ENCODE measurements at regions not wholly inside any gene's neighbourhood (a gene's known extent, or its start where the extent isn't known, plus 50 kb on each side); places are given as distances from the start of the nearest gene placed in this dataset.

- H3K4me3 ChIP-seq (ENCODE audit: control insufficient read depth, low read depth, low read length), result no peak overlapping the region
- no peak for TF ChIP-seq CTCF (conservative IDR thresholded peaks at IDR 0.05; ENCODE audit: control insufficient read depth, insufficient read depth, low read depth, low read length)
- no peak for DNase-seq (ENCODE audit: low read depth)
Measured at GRCh38 chr20:4086771-4087687, 61.6 kb upstream of the SMOX start.

GRCh38 chr20:4084721-4085120 is 63.9 kb upstream of the SMOX start:
- no peak overlapping the region for H3K4me3 ChIP-seq (ENCODE audit: control insufficient read depth, low read depth, low read length)
- TF ChIP-seq CTCF (conservative IDR thresholded peaks at IDR 0.05; ENCODE audit: control insufficient read depth, insufficient read depth, low read depth, low read length), result no peak
- DNase-seq (ENCODE audit: low read depth), result no peak

- no peak overlapping the region for H3K4me3 ChIP-seq (ENCODE audit: control insufficient read depth, low read depth, low read length)
- no peak for TF ChIP-seq CTCF (conservative IDR thresholded peaks at IDR 0.05; ENCODE audit: control insufficient read depth, insufficient read depth, low read depth, low read length)
- no peak for DNase-seq (ENCODE audit: low read depth)
Measured at GRCh38 chr20:4084096-4084495, 64.5 kb upstream of the SMOX start.

- no peak for TF ChIP-seq CTCF (conservative IDR thresholded peaks at IDR 0.05; ENCODE audit: control insufficient read depth, insufficient read depth, low read depth, low read length)
- DNase-seq (ENCODE audit: low read depth), result no peak
- no peak overlapping the region for H3K4me3 ChIP-seq (ENCODE audit: control insufficient read depth, low read depth, low read length)
Measured at GRCh38 chr20:4083098-4083865, 65.3 kb upstream of the SMOX start.

- no peak overlapping the region for H3K4me3 ChIP-seq (ENCODE audit: control insufficient read depth, low read depth, low read length)
- TF ChIP-seq CTCF (conservative IDR thresholded peaks at IDR 0.05; ENCODE audit: control insufficient read depth, insufficient read depth, low read depth, low read length), result no peak
- DNase-seq (ENCODE audit: low read depth), result peak; percentile 84
Measured at GRCh38 chr20:4082406-4083097, 66.1 kb upstream of the SMOX start.

- no peak overlapping the region for H3K4me3 ChIP-seq (ENCODE audit: control insufficient read depth, low read depth, low read length)
- TF ChIP-seq CTCF (conservative IDR thresholded peaks at IDR 0.05; ENCODE audit: control insufficient read depth, insufficient read depth, low read depth, low read length), result no peak
- peak; percentile 81 for DNase-seq (ENCODE audit: low read depth)
Measured at GRCh38 chr20:4081421-4081820, 66.1 kb upstream of the RNF24 start.

All from fibroblast of mammary gland (primary cell).